ENCODE measurements at regions not wholly inside any gene's neighbourhood (a gene's known extent, or its start where the extent isn't known, plus 50 kb on each side); places are given as distances from the start of the nearest gene placed in this dataset.

DNA sequence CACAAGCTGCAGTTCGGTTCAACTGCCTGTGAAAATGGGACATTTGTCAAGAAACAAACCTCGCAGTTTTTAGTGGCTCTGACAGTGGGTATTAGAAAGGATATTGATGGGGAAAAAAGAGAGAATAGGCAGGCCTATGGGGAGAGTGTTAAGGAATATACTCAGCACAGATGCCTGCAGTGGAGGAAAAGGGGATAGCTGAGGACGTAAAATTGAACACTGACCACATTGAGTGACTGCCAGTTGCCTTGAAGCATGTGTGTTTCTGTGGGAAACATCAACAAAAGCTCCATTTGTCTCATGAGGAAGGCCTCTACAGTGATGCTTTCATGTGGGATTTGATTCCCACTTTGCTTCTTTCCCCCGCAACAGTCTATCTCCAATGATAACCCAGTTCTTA lies 1042.1 kb downstream of the TUSC7 start:
- no peak overlapping the region for H2AFZ ChIP-seq (ENCODE audit: low read depth)
- H3K79me2 ChIP-seq (ENCODE audit: insufficient read depth, low read depth), result no peaks in the 10 kb centered on the region
- H3K9ac ChIP-seq, result no peak overlapping the region
- no peaks in the 10 kb centered on the region for H4K20me1 ChIP-seq (ENCODE audit: insufficient read depth)
- H3K4me2 ChIP-seq, result no peak overlapping the region
- H3K4me1 ChIP-seq (ENCODE audit: low read depth, poor library complexity, severe bottlenecking), result no peaks in the 10 kb centered on the region
- no peaks in the 10 kb centered on the region for H3K27me3 ChIP-seq (ENCODE audit: insufficient read depth, low read depth)
- H3K36me3 ChIP-seq (ENCODE audit: insufficient read depth), result no peaks in the 10 kb centered on the region
- no peak overlapping the region for H3K27ac ChIP-seq
- H3K4me3 ChIP-seq (IDR thresholded peaks at IDR 0.05; ENCODE audit: insufficient read depth, low read depth, low read length), result no peak overlapping the region
- no peak for TF ChIP-seq CTCF (conservative IDR thresholded peaks at IDR 0.05; ENCODE audit: low read depth, low read length)

DNA sequence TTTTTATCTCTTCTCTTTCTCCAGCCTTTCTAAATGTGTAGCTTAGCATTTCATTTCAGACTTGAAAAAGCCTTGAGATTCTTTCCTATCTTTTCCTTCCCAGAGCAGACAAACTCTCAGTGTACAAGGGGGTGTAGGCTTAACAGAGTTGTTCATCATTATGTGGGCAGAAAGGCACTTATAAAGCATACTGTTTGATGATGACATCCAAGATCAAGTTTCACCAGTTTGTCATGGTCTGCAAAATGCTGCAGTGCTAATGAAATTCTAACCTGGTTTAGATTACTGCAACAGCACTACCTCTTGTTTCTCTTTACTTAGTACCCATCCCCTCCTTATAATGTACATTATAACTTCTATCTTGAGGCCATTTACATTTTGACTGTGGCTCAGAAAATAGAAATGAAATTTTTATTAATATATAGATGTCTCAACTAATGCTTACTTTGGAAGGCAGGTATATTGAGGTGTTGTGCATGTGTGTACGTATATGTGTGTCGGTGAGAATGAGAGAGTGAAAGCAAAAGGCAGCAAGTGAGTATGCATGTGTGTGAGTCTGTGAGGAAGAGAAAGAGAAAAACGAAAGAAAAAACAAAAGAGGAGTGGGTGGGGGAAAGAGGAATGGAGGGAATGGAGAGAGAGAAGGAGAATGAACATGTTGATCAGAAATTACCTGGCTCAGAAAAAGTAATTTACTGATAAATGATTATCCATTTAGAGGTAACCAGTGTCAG lies 1043.6 kb downstream of the TUSC7 start:
- TF ChIP-seq CTCF (conservative IDR thresholded peaks at IDR 0.05; ENCODE audit: low read depth, low read length), result no peak
- Histone ChIP-seq H3K79me2 (ENCODE audit: insufficient read depth, low read depth) (no peaks in the 10 kb centered on the region), H3K27me3 (ENCODE audit: insufficient read depth, low read depth) (no peaks in the 10 kb centered on the region), H3K27ac (no peak overlapping the region), H3K9ac (no peak overlapping the region), H3K36me3 (ENCODE audit: insufficient read depth) (no peaks in the 10 kb centered on the region), H3K4me2 (no peak overlapping the region), H2AFZ (ENCODE audit: low read depth) (no peak overlapping the region), H4K20me1 (ENCODE audit: insufficient read depth) (no peaks in the 10 kb centered on the region), H3K4me3 (IDR thresholded peaks at IDR 0.05; ENCODE audit: insufficient read depth, low read depth, low read length) (no peak overlapping the region), H3K4me1 (ENCODE audit: low read depth, poor library complexity, severe bottlenecking) (no peaks in the 10 kb centered on the region)

DNA sequence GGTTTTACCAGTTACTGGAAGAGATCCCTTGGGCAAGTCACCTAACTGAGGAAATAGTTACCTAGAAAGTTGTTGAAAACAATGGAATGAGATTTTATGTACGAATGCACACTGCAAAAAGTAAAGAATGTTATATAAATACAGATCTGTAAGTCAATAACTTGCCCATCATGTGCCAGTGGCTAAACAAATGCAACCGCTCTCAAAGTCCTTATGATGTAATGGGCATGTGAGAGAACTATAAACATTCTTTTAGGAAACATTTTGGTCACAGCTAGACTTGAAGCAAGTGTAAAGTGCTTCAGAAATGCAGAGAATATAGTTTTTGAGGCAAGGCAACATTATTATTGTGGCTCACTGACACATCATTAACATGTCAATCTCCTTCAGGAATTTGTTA lies 1044.5 kb downstream of the TUSC7 start:
- H3K27ac ChIP-seq, result no peak overlapping the region
- TF ChIP-seq CTCF (conservative IDR thresholded peaks at IDR 0.05; ENCODE audit: low read depth, low read length), result no peak
- no peak overlapping the region for H3K4me2 ChIP-seq
- no peak overlapping the region for H2AFZ ChIP-seq (ENCODE audit: low read depth)
- H3K9ac ChIP-seq, result no peak overlapping the region
- no peaks in the 10 kb centered on the region for H3K36me3 ChIP-seq (ENCODE audit: insufficient read depth)
- H3K79me2 ChIP-seq (ENCODE audit: insufficient read depth, low read depth), result no peaks in the 10 kb centered on the region
- H3K4me3 ChIP-seq (IDR thresholded peaks at IDR 0.05; ENCODE audit: insufficient read depth, low read depth, low read length), result no peak overlapping the region
- H3K27me3 ChIP-seq (ENCODE audit: insufficient read depth, low read depth), result no peaks in the 10 kb centered on the region
- H3K4me1 ChIP-seq (ENCODE audit: low read depth, poor library complexity, severe bottlenecking), result no peaks in the 10 kb centered on the region
- no peaks in the 10 kb centered on the region for H4K20me1 ChIP-seq (ENCODE audit: insufficient read depth)

DNA sequence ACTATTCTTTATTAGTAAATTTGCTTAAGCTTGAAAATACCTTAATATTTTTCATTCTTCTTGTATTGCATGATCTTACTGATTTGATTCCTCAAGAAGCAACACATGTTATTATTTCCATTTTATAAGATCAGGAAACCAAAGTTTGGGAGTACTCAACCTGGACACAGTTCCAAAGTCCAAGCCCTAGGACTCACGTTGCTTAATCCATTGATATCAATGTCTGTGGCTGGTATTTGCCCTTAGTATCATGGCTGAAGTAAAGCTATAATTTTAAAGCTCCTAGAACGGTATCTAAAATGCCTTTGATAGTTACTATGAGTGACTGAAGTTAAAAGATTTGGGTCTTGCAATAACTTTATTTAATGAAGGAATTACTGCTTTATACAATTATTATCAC lies 1045.3 kb downstream of the TUSC7 start:
- Histone ChIP-seq H3K9ac (no peak overlapping the region), H3K4me2 (no peak overlapping the region), H3K79me2 (ENCODE audit: insufficient read depth, low read depth) (no peaks in the 10 kb centered on the region), H3K4me3 (IDR thresholded peaks at IDR 0.05; ENCODE audit: insufficient read depth, low read depth, low read length) (no peak overlapping the region), H3K27ac (no peak overlapping the region), H2AFZ (ENCODE audit: low read depth) (no peak overlapping the region), H3K27me3 (ENCODE audit: insufficient read depth, low read depth) (no peaks in the 10 kb centered on the region), H3K4me1 (ENCODE audit: low read depth, poor library complexity, severe bottlenecking) (no peaks in the 10 kb centered on the region), H3K36me3 (ENCODE audit: insufficient read depth) (no peaks in the 10 kb centered on the region), H4K20me1 (ENCODE audit: insufficient read depth) (no peaks in the 10 kb centered on the region)
- TF ChIP-seq CTCF (conservative IDR thresholded peaks at IDR 0.05; ENCODE audit: low read depth, low read length), result no peak

Measured in KMS-11 (cell line).